ENCODE measurements at regions not wholly inside any gene's neighbourhood (a gene's known extent, or its start where the extent isn't known, plus 50 kb on each side); places are given as distances from the start of the nearest gene placed in this dataset.

DNA sequence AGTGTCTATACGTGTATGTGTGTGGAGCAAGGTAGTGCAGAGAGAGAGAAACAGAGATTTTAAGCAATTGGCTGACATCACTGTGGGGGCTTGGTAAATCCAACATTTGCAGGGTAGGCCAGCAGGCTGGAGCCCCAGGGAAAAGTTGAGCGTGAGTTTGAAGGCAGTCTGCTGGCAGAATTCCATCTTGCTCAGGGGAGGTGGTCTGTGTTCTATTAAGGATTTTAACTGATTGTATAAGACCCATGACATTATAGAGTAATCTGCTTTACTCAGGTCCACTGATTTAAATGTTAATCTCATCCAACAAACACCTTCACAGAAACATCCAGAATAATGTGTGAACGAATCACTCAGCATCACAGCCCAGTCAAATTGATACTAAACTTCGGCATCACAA lies 912.9 kb downstream of the GRM8 start:
- DNase-seq (ENCODE audit: low read depth, low spot score) (no peak), FAIRE-seq (no peak)
- Histone ChIP-seq H3K9me3 (ENCODE audit: control insufficient read depth, low read depth, low read length) (no peaks in the 10 kb centered on the region), H3K79me2 (ENCODE audit: control insufficient read depth, insufficient read depth, low read length) (no peaks in the 10 kb centered on the region), H3K9ac (ENCODE audit: control insufficient read depth, extremely low read depth, insufficient read depth, low read length) (no peak overlapping the region), H3K4me2 (ENCODE audit: control insufficient read depth, extremely low read depth, insufficient read depth, low read depth, low read length) (no peak overlapping the region), H2AFZ (ENCODE audit: control insufficient read depth, low read length) (no peak overlapping the region), H3K27me3 (ENCODE audit: control insufficient read depth, extremely low read depth, insufficient read depth, low read length) (no peaks in the 10 kb centered on the region), H3K27ac (ENCODE audit: control insufficient read depth, insufficient read depth, low read length) (no peak overlapping the region), H4K20me1 (ENCODE audit: control insufficient read depth, extremely low read depth, insufficient read depth, low read length) (no peaks in the 10 kb centered on the region), H3K4me1 (ENCODE audit: control insufficient read depth, extremely low read depth, insufficient read depth, low read length) (no peaks in the 10 kb centered on the region), H3K9me1 (ENCODE audit: control insufficient read depth, extremely low read depth, insufficient read depth, low read length) (no peaks in the 10 kb centered on the region), H3K36me3 (ENCODE audit: control insufficient read depth in 2 of 2, extremely low read depth in 1 of 2, insufficient read depth in 2 of 2, low read length in 2 of 2) (no peaks in the 10 kb centered on the region), H3K4me3 (ENCODE audit: control insufficient read depth in 2 of 3, extremely low read depth in 1 of 3, insufficient read depth in 2 of 3, low read depth in 1 of 3, low read length in 3 of 3) (no peak overlapping the region)
- TF ChIP-seq EZH2 (IDR thresholded peaks at IDR 0.05; ENCODE audit: low read length), result no peak
- TF ChIP-seq, protein P1, sequence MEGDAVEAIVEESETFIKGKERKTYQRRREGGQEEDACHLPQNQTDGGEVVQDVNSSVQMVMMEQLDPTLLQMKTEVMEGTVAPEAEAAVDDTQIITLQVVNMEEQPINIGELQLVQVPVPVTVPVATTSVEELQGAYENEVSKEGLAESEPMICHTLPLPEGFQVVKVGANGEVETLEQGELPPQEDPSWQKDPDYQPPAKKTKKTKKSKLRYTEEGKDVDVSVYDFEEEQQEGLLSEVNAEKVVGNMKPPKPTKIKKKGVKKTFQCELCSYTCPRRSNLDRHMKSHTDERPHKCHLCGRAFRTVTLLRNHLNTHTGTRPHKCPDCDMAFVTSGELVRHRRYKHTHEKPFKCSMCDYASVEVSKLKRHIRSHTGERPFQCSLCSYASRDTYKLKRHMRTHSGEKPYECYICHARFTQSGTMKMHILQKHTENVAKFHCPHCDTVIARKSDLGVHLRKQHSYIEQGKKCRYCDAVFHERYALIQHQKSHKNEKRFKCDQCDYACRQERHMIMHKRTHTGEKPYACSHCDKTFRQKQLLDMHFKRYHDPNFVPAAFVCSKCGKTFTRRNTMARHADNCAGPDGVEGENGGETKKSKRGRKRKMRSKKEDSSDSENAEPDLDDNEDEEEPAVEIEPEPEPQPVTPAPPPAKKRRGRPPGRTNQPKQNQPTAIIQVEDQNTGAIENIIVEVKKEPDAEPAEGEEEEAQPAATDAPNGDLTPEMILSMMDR (optimal IDR thresholded peaks at IDR 0.05 in 1 of 3, IDR thresholded peaks at IDR 0.05 in 1 of 3, conservative IDR thresholded peaks at IDR 0.05 in 1 of 3; ENCODE audit: extremely low read depth in 1 of 3, insufficient read depth in 2 of 3, low read length in 3 of 3), result no peak
- dilution Hi-C loops (cut with MboI; ENCODE audit: extremely low pct_ligation_motif_present, low sequenced_read_pairs), result no loop called here

DNA sequence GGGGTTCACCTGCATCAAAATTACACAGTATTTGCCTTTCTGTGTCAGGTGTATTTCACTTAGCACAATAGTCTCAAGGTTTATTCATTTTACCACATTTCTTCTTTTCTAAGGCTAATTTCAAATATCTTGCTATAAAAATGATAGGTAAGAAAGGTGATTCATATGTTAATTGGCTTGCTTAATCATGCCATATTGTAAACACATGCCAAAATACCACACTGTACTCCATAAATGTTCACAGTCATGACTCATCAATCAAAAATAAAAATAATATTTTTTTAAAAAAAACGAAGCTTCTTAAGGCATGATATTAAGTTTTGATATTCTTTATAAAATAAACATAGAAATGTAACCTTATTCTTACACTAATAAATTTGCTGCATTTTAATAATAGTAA lies 947.1 kb downstream of the GRM8 start:
- dilution Hi-C loops (cut with MboI; ENCODE audit: extremely low pct_ligation_motif_present, low sequenced_read_pairs), result no loop called here
- DNase-seq (ENCODE audit: low read depth, low spot score) (no peak), FAIRE-seq (no peak)
- no peak overlapping the region for H3K4me2 ChIP-seq (ENCODE audit: control insufficient read depth, extremely low read depth, insufficient read depth, low read depth, low read length)
- H3K4me1 ChIP-seq (ENCODE audit: control insufficient read depth, extremely low read depth, insufficient read depth, low read length), result peaks cover 3% of the 10 kb centered on the region
- H3K4me3 ChIP-seq (ENCODE audit: control insufficient read depth in 2 of 3, extremely low read depth in 1 of 3, insufficient read depth in 2 of 3, low read depth in 1 of 3, low read length in 3 of 3), result no peak overlapping the region
- H3K9me3 ChIP-seq (ENCODE audit: control insufficient read depth, low read depth, low read length), result no peaks in the 10 kb centered on the region
- H2AFZ ChIP-seq (ENCODE audit: control insufficient read depth, low read length), result no peak overlapping the region
- no peaks in the 10 kb centered on the region for H3K9me1 ChIP-seq (ENCODE audit: control insufficient read depth, extremely low read depth, insufficient read depth, low read length)
- H3K27me3 ChIP-seq (ENCODE audit: control insufficient read depth, extremely low read depth, insufficient read depth, low read length), result no peaks in the 10 kb centered on the region
- H3K36me3 ChIP-seq (ENCODE audit: control insufficient read depth in 2 of 2, extremely low read depth in 1 of 2, insufficient read depth in 2 of 2, low read length in 2 of 2), result no peaks in the 10 kb centered on the region
- H4K20me1 ChIP-seq (ENCODE audit: control insufficient read depth, extremely low read depth, insufficient read depth, low read length), result no peaks in the 10 kb centered on the region
- H3K27ac ChIP-seq (ENCODE audit: control insufficient read depth, insufficient read depth, low read length), result no peak overlapping the region
- no peaks in the 10 kb centered on the region for H3K79me2 ChIP-seq (ENCODE audit: control insufficient read depth, insufficient read depth, low read length)
- TF ChIP-seq EZH2 (IDR thresholded peaks at IDR 0.05; ENCODE audit: low read length), result no peak
- TF ChIP-seq, protein P1 (optimal IDR thresholded peaks at IDR 0.05 in 1 of 3, IDR thresholded peaks at IDR 0.05 in 1 of 3, conservative IDR thresholded peaks at IDR 0.05 in 1 of 3; ENCODE audit: extremely low read depth in 1 of 3, insufficient read depth in 2 of 3, low read length in 3 of 3), result no peak
- no peak overlapping the region for H3K9ac ChIP-seq (ENCODE audit: control insufficient read depth, extremely low read depth, insufficient read depth, low read length)

All from keratinocyte (primary cell).